ENCODE measurements at regions not wholly inside any gene's neighbourhood (a gene's known extent, or its start where the extent isn't known, plus 50 kb on each side); places are given as distances from the start of the nearest gene placed in this dataset.

- H2AFZ ChIP-seq (ENCODE audit: low read length), result no peak overlapping the region
- no peaks in the 10 kb centered on the region for H3K9me3 ChIP-seq (ENCODE audit: low read length)
- no peaks in the 10 kb centered on the region for H3K4me1 ChIP-seq (ENCODE audit: insufficient read depth, low read length)
- ATAC-seq (no peak), DNase-seq (ENCODE audit: low spot score) (no peak), FAIRE-seq (no peak)
- BruUV-seq (replicated peaks), result no TSS peak
- intact Hi-C loops (cut with micrococcal nuclease; ENCODE audit: unreplicated experiment), result no loop called here
- H3K79me2 ChIP-seq (ENCODE audit: insufficient read depth, low read length), result no peaks in the 10 kb centered on the region
- H3K36me3 ChIP-seq (replicated peaks in 1 of 2; ENCODE audit: control insufficient read depth in 1 of 2, insufficient read depth in 2 of 2, low read length in 2 of 2), result no peaks in the 10 kb centered on the region
- H3K4me3 ChIP-seq (replicated peaks in 1 of 3; ENCODE audit: insufficient read depth in 1 of 3, low read depth in 2 of 3, low read length in 3 of 3), result no peak overlapping the region
- no peak overlapping the region for H3K4me2 ChIP-seq (ENCODE audit: low read depth, low read length)
- ChIA-PET POLR2A (no interaction called here), CTCF (ENCODE audit: low intra/inter-chr PET ratio, low total read pairs) (no interaction called here)
- 0% methylated on average over 2 of the region's 2 CpGs for WGBS (ENCODE audit: low lambda C conversion rate)
- in situ Hi-C loops (cut with HindIII; ENCODE audit: extremely low pct_ligation_motif_present, low pct_unique_long_range_greater_than_20kb), result loop anchor here (25.0 kb wide), 3 partner anchors 915 to 1940 kb away; no protein-coding TSS in a partner anchor
- H4K20me1 ChIP-seq (ENCODE audit: insufficient read depth, low read length), result no peaks in the 10 kb centered on the region
- H3K27me3 ChIP-seq (ENCODE audit: control insufficient read depth in 1 of 2, insufficient read depth in 2 of 2, low read length in 2 of 2), result no peaks in the 10 kb centered on the region
- no peak overlapping the region for H3K9ac ChIP-seq (ENCODE audit: insufficient read depth, low read depth, low read length)
- H3K27ac ChIP-seq (ENCODE audit: extremely low read length, insufficient read depth, low read length), result no peak overlapping the region
- no peak for TF ChIP-seq TBX2 (CRISPR knock-in tag; IDR thresholded peaks at IDR 0.05; ENCODE audit: borderline replicate concordance)
- TF ChIP-seq MAFG (CRISPR knock-in tag; IDR thresholded peaks at IDR 0.05), result no peak
- no peak for TF ChIP-seq CREB3 (CRISPR knock-in tag; IDR thresholded peaks at IDR 0.05)
- no peak for TF ChIP-seq ZC3H4 (CRISPR knock-in tag; IDR thresholded peaks at IDR 0.05; ENCODE audit: borderline replicate concordance)
- no peak for TF ChIP-seq ESRRA (CRISPR knock-in tag; IDR thresholded peaks at IDR 0.05; ENCODE audit: low read depth)
- TF ChIP-seq E2F1 (CRISPR knock-in tag; IDR thresholded peaks at IDR 0.05), result no peak
- TF ChIP-seq MXD4 (CRISPR knock-in tag; IDR thresholded peaks at IDR 0.05), result no peak
- TF ChIP-seq ZNF816 (CRISPR knock-in tag; IDR thresholded peaks at IDR 0.05; ENCODE audit: borderline replicate concordance), result no peak
- TF ChIP-seq KIAA2018 (CRISPR knock-in tag; IDR thresholded peaks at IDR 0.05; ENCODE audit: borderline replicate concordance), result no peak
- no peak for TF ChIP-seq FOXK2 (IDR thresholded peaks at IDR 0.05)
- no peak for TF ChIP-seq FUBP1 (CRISPR knock-in tag; IDR thresholded peaks at IDR 0.05; ENCODE audit: borderline replicate concordance)
- no peak for TF ChIP-seq THAP7 (CRISPR knock-in tag; IDR thresholded peaks at IDR 0.05)
Measured at GRCh38 chr1:101522486-101522885, 285.7 kb downstream of the S1PR1 start.

Measured in HepG2 (cell line).